Activated CD4-positive, alpha-beta T cell treated with anti-CD3 and anti-CD28 coated beads for 1 hour (primary cell): ENCODE measurements at regions not wholly inside any gene's neighbourhood (a gene's known extent, or its start where the extent isn't known, plus 50 kb on each side); places are given as distances from the start of the nearest gene placed in this dataset.
"Not testable (repeated sequence)": the region's sequence is repeated elsewhere in the genome, so short reads cannot be mapped to it uniquely, and the experiment has no call there.

Source experiments
- DNase-seq: peaks from one replicate; pipeline ENCODE4 v3.0.0-alpha.2; 2020

GRCh38 chr5:42949348-42950115, 90.6 kb downstream of the ANXA2R start:
- DNase-seq = peak; percentile 31

GRCh38 chr5:42948961-42949347, 91.2 kb downstream of the ANXA2R start:
- no peak for DNase-seq

- no peak for DNase-seq
These were observed 95.1 kb downstream of the ANXA2R start for GRCh38 chr5:42944989-42945388.

- no peak for DNase-seq
These were observed 96.0 kb downstream of the ANXA2R start for GRCh38 chr5:42943931-42944631.

GRCh38 chr5:42940853-42941252, 99.3 kb downstream of the ANXA2R start:
- no peak for DNase-seq

- not testable (repeated sequence) for DNase-seq
These were observed 108.1 kb downstream of the ANXA2R start for GRCh38 chr5:42932011-42932410.

- DNase-seq = not testable (repeated sequence)
These were observed 108.7 kb downstream of the ANXA2R start for GRCh38 chr5:42931451-42931850.

GRCh38 chr5:42930934-42931333, 109.2 kb downstream of the ANXA2R start:
- DNase-seq = no peak

GRCh38 chr5:42929871-42930270, 110.2 kb downstream of the ANXA2R start:
- DNase-seq = no peak

GRCh38 chr5:42927730-42928129, 112.4 kb downstream of the ANXA2R start:
- DNase-seq = no peak

GRCh38 chr5:42924686-42925085, 113.0 kb upstream of the SELENOP start:
- no peak for DNase-seq

GRCh38 chr5:42924226-42924625, 112.5 kb upstream of the SELENOP start:
- no peak for DNase-seq

GRCh38 chr5:42923710-42924109, 112.0 kb upstream of the SELENOP start:
- no peak for DNase-seq

GRCh38 chr5:42919600-42919999, 107.9 kb upstream of the SELENOP start:
- no peak for DNase-seq

- DNase-seq = no peak
These were observed 103.7 kb upstream of the SELENOP start for GRCh38 chr5:42915306-42915866.

GRCh38 chr5:42912184-42912798, 100.6 kb upstream of the SELENOP start:
- peak; percentile 44 for DNase-seq

- DNase-seq = peak; percentile 86
These were observed 97.1 kb upstream of the SELENOP start for GRCh38 chr5:42908509-42909488.

GRCh38 chr5:42908086-42908485, 96.4 kb upstream of the SELENOP start:
- DNase-seq = no peak

GRCh38 chr5:42905827-42906226, 94.1 kb upstream of the SELENOP start:
- no peak for DNase-seq

- no peak for DNase-seq
These were observed 89.0 kb upstream of the SELENOP start for GRCh38 chr5:42900734-42901133.

- no peak for DNase-seq
These were observed 87.1 kb upstream of the SELENOP start for GRCh38 chr5:42898760-42899159.

GRCh38 chr5:42896523-42896922, 84.8 kb upstream of the SELENOP start:
- no peak for DNase-seq
